Pulmonary artery endothelial cell (primary cell): ENCODE measurements at regions not wholly inside any gene's neighbourhood (a gene's known extent, or its start where the extent isn't known, plus 50 kb on each side); places are given as distances from the start of the nearest gene placed in this dataset.

Experiments
- DNase-seq: peaks from one replicate; pipeline ENCODE4 v3.0.0-alpha.2; 2011; ENCODE audit warnings: low read depth, low spot score

DNA sequence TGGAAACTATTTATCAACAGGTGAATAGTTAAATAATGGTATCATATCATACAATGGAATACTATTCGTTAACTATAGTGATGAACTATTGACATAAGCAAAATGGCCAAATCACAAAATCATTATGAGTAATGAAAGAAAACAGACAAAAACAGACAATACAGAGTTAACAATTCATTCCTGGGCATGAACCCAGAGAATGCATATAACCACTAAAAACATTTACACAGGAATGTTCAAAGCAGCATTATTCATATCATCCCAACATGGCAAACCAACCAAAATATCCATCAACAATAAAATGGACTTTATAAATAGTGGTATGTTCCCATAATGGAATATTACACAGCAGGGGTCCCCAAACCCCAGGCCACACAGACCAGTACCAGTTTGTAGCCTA lies 131.2 kb upstream of the CYP1B1 start:
- DNase-seq: no peak

DNA sequence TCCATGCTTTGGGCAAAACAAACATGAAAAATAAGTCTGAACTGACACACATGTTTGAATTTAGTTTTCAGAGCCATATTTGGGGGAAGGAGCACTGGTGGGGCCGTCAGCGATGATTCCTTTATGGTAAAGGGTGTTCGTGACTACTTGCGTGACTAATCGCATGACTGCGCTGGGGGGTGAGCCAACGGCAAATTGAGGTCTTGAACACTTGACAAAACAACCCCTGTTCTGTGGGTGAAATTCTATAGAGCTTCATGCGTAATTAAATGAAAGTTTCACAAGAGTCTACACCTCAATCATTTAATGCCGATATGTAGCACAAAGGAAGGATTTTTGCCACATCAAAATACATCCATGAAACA lies 127.5 kb upstream of the CYP1B1 start:
- DNase-seq: no peak

DNA sequence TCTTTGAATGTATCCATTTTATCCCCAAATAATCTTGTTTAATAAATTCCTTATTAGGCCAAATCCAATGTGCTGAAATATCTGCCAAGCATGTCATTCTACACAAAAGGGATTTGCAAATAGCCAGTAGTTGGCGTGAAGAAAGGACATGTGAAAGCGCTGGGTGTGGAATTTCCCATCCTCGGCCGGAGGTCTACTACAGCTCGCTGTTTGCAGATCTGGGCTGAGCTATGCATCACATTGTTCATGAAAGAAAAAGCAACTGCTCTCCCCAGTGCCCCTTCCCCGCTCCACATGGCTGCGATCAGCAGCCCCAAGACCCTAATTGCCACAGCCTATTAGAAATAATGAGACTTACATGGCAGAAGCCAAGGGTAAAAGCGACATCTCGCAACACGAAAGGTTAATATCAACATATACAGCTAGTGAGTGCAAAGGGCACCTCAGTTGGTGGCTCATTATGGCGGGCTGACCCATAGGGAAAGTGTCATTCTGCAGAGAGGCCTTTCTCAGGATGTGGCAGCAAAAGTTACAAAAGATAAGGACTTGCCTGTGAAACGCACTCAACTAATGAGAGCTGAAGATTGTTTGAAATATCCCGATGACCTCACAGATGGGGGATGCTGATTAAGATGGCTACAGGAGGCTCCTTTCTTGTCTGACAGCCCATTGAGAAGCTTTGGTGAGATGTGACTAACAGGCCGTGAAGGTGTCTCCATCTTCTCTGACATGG lies 126.9 kb upstream of the CYP1B1 start:
- no peak for DNase-seq

DNA sequence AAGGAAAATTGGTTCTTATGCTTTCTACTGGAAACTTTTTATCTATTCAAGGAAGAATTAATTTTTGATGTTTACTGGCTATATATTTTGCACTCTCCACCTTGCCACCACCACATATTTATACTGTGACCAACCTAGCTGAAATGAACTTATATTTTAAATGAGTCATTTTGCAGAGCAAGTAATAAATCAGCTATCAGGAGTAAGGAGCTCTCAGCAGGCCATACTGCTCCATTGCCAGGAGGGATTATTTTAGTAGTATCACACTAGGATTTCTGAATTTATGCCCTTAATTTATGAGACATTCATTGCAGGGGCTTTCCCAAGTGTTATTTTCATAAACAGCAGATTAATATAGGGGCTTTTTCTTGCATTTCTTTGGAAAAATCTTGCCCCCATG lies 125.8 kb upstream of the CYP1B1 start:
- DNase-seq: no peak

DNA sequence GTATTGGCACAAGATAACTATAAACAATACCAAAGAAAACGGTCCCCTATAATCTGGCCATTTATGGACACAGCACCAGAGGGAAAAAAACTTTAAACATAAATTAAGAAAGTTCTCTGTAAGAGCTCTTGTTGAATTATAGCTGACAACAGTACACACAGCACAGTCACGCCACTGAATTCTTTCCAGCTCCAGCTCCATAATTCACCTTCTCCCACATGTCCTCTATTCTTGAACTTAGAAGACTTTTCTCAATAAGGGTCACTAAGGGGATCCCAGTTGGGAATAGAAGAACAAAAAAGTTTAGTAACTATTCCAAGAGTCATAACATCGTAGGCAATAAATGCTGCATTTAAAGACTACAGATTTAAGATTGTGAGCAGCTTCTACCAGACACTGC lies 124.6 kb upstream of the CYP1B1 start:
- no peak for DNase-seq

DNA sequence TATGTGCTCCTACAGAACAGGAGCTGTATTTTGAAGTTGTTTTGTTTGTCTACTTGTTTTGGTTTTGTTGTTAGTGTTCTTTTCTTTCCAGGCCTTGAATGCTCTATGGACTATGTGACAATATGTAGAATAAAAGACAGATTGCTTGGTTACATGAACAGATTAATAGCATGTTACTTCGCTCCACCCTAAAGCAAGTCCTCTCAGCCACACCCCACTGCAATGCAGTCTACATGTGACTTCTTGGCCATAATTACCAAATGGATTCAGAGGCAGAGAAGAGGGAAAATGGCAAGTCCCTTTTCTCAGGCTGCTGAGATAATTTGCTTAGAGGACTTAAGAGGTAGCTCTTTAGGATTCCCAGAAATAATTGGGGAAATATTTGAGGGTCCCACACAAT lies 123.2 kb upstream of the CYP1B1 start:
- no peak for DNase-seq

DNA sequence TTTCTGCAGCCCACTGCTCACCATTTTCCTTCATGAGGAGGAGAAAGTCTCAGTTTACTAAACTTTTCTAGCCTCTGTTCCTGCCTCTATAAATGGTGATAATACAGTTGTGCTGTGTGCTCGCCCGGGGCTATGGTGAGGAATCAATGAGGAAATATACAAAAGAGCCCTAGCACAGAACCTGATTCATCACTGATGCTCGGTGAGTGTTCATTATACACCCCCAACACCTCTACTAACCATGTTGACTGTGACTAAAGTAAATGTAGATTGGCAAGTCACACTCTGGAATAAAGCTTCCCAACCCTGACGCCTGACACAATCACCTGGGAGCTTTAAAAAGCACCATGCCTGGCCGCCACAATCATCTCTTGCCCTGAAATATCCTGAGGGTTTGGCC lies 118.8 kb upstream of the CYP1B1 start:
- DNase-seq: no peak

DNA sequence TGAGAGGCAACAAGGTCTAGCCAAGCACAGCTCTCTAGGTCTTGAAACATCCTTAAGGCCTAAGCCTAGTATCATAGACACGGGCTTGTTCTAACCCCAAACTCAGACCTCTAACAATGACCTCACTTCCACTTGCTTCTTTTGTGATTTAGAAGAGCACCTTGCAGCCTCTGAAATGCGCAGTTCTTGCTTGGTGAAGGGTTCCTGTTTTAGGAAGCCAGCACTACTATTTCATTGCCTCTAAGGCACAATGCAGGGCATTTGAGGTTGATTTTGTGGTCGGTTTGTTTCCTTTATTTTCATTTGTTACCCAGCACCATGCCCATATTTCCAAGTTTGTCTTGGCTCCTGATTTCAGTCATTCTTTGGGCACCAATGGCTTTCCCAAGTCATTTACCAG lies 117.0 kb upstream of the CYP1B1 start:
- DNase-seq: no peak

DNA sequence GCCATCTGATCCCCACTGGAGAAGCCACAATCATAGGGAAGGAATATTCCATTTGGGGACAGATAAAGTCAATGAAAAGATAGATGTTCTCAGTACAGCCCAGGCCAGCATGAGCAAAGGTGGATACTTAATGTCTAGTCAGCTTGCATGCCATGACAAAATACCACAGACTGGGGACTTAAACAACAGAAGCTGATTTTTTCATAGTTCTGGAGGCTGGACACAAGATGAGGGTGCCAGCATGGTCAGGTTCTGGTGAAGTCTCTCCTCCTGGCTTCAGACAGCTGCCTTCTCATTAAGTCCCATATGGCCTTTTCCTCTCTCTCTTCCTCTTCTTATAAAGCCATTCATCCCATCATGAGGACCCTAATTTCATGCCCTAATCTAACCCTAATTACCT lies 116.1 kb upstream of the CYP1B1 start:
- no peak for DNase-seq

DNA sequence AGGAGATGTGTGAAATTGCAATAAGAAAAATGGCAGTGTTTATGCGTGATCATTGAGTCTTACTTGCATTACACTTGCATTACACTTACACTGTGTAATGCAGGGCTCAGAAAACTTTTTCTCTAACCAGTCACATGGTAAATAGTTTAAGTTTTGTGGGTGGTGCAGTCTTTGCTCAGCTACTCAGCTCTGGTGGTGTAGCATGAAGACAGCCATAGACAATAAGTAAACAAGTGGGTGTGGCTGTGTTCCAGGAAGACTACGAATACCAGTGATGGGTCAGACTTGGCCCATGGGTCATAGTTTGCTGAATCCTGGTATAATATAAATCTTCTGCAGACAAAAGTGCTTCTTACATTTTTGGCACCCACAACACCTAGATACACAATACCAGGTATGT lies 115.6 kb upstream of the CYP1B1 start:
- DNase-seq: no peak

DNA sequence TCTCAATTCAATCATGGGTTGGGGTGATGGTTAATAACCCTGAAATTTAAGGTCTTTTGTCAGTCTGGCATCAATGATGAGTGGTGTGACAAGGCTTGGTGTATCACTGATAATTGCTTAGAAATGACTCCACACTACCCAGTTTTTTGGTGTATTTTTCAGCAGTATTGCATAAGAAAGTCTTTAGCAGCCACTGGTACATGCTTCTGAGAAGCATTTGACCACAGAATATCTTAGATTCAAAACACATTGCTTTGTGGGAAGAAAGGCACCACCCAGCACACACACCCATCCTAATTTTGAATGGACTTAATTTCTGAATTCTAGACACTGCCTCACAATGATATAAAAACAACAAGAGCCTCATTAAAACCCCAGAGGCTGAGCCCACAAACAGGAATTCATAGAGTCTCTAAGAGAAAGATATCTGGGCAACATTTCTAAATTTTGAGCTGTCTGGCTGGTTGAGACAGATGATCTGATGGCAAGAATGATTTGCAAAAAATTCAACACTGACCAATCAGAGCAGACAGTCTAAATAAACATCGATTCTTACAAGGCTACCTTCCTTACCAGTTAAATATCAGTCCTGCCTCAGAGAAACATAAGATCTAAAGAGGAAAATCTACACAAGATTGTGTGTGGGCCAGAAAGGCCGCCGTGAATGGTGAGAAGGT lies 114.7 kb upstream of the CYP1B1 start:
- DNase-seq: no peak

DNA sequence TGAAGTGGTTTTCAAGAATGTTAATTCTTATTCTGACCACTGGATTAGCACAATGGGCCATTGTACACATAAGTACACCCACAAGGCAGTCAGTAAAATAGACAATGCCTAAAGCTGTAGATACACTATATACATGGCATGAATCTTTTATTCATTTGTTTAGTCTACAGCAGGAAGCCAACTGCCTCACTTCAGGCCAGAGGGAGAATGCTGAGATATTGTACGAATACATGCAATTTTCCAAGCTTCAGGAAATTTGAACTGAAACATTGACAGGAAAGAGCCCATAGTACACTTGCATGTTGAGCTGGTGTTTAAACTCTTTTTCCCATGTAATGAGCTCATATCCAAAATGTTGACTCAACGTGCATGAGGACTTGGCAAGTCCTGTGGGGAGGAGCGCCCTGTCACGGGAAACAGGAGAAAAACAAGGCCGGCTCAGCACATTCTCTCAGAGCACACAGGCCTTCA lies 111.6 kb upstream of the CYP1B1 start:
- no peak for DNase-seq

DNA sequence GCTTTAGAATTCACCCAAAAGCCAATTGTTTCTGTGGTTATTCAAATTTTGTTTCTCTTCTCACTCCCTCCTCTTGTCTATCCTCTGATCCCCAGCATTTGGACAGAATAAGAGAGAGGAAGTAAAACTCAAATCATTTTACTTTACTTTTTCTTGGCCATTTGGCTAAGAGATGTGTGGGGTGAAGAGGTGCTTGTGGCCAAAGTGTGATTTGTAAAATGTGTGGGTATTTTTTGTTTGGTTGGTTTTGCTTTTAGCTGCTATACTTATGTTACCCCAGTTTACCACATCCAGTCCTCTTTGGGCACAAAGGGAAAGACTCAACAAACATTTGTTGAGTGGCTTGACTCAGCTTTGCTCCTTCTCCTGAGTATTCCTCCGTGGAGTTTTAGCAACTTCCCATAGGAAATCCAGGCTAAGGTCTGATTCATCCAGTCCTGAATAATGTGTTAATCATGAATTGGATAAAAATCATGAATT lies 109.1 kb upstream of the CYP1B1 start:
- DNase-seq: no peak

DNA sequence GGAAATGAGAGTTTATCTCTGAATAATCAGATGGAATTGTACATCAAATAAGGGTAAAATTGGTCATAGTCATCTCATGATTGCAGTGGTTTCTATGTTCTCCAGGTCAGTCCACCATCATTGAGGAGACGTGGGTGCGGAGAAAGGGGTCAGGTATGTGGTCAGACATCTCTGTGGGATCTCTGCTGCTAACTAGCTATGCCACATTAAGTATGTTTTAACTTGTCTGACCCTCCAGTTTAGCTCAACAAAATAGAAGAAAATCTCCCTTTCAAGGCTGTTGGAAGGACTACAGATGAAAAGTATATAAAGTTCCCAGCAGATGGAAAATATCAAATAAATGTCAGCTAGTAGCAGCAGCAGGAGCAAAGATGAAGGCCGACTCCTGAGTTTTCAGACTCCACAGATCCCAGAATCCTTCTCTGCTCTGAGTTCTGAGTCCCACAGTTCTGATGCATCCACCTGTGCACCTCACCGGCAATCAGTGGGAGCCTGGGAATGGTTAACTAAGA lies 106.6 kb upstream of the CYP1B1 start:
- no peak for DNase-seq

DNA sequence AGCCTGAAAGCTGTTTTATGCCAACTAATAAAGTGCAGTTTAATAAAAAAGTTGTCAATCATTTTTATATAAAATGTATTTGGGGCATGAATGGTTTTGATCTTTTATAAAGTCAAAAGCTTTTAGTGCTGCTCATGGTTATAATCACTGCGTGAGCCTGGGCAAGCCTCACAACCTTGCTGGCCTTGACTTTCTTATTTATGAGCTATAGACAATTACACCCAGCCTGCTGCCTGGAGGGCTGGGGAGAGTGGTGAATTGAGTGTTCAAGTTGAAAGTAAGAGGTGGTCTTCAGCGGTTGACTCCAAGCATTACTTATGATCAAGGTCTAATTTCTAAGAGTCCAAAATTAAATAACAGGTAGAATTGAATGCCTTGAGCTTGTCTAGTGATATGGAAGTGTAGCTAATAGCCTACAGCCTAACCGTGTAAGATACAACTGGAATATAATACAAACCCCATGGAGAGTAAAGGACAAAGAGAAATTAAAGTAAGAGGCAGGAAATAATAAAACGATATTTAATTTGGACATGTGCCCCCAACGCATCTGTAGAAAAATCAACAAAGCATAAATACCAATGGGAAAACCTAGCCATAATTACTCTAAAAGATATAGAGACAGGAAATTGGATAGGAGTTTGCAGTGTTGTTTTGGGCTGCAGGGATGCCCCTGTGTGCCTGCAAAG lies 106.0 kb upstream of the CYP1B1 start:
- no peak for DNase-seq

DNA sequence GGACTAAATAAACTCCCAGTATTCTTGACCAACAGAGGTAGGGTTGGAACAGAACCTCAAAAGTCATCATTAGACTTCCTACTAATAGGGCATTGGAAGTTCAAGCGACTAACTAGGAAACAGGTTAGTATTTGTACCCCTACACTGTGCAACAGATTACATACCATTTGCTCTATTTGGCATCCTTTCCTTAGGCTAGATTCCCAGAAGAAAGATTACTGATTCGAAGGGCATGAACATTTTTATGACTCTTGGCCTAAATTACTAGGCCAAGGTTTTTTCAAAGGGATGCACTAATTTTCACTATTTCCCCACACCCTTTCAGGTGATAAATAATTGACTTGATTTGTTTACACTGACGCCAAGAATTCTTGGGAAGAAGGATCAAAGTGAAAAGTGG lies 104.8 kb upstream of the CYP1B1 start:
- DNase-seq: no peak

DNA sequence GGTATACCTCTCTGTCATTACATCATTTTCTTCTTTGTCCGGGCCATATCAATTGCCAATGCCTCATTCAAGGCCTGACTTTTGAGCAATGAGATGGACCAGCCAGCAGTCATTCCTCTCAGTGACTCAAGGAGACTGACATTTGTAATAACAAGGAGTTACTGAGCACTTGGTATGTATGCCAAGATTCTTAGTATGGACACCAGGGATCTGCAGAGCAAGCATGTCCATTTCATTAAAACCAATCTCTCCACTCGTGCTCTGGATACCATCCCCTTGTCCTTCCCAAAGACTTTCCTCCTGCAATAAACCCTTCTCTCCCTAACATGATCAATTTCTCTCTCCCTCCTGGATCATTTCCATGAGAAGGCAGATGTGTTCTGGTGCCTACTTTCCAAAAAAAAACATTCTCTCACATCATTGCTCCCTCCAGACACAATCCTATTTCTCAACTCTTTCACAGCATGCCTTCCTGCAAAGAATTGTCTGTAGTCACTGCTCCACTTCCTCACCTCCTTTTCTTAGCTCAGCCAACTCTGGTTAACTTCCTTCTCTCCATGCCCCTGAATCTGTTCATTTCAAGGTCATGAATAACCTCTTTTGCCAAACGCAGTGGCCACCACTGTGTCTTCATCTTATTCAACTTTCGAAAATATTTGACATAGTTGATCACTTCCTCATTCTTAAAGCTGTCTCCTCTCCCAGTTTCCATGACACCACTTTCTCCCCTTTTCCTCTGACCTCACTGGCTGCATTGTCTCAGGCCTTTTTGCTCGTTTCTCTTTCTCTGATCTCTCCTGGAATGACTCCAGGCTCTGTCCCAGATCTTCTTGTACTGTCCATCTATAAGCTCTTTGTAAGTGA lies 102.8 kb upstream of the CYP1B1 start:
- peak; percentile 20 for DNase-seq

DNA sequence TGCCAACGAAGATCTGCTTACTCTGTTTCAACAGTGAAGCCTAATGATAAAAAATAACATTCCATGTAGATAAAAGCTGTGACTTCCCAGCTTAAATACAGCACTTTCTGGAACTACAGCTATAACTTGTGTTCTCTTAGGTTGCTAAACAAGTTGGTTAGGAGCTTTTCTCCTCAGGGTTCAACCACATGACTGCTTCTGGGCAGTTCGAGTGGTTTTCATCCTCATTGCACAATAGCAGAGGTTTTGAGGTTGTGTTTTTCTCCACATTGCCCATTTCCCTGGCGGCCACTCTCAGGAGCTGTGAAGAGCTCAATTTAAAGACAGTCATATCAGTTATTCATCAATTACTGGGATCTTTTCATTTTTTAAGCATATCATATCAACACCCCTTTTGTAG lies 102.2 kb upstream of the CYP1B1 start:
- no peak for DNase-seq

DNA sequence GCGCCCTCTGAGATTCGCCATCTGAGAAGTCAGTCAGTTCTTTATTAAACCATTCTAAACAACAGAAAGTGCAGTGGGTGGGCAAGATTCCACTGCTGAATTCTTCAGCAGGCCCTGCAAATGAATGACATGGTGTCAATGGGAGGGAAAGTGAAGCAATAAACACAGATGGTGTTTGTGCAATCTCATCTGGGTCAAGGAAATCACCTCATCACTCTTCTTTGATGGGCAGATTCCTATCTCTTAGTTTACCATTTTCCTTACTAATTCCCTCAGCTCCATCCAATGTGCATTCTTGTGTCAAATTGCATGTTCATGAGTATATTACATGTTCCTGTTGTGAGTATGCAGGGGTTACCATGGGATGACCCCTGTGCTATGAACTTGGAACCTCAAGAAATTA lies 100.7 kb upstream of the CYP1B1 start:
- no peak for DNase-seq

DNA sequence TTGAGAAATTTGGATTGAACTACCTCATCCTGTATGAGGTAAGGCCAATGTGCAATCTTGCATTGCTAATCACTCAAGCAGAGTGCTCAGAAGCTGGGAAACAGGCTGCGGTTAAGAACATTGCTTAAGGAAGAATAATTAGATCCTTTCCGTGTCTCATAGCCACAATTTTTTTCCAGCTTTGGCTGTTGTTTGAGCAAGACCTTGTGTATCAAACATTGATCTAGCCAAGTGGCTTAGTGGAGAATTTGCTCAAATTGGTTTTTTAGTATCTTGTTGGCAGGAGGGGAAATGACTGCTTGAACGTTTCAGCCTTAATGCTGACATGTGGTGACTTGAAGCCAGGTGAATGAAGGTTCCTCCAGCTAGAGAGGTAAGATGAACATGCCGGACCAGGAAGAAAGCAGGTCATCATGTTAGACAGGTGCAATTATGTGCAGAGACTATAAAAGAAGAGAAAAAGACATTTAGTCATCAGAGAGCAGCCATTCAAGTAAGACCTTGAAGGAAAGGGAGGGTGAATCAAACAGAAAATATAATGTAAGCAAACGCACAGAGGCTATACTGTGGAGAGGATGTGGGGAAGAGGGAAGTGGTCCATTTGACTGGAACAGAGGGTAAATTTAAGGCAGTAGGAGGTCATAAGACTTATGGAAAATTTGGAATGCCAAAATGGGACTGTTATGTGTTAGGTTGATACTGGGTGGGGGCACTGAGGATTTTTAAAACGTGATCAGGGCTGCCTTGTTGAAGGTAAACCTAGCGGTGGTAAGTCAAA lies 98.9 kb upstream of the CYP1B1 start:
- no peak for DNase-seq

DNA sequence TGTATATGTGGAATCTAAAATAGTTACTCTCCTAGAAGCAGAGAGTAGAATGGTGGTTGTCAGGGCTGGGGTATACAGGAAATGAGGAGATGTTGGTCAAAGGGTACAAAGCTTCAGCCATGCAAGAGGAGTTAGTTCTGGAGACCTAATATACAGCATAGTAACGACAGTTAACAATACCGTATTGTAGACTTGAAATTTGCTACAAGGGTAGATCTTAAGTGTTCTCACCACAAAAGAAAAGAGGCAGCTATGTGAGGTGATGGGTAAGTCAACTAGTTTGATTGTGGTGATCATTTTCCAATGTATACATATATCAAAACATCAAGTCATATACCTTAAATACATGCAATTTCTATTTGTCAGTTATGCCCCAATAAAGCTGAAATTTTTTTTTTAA lies 98.2 kb upstream of the CYP1B1 start:
- DNase-seq: no peak
